ENCODE measurements at regions not wholly inside any gene's neighbourhood (a gene's known extent, or its start where the extent isn't known, plus 50 kb on each side); places are given as distances from the start of the nearest gene placed in this dataset.

- Histone ChIP-seq H3K4me1 (no peaks in the 10 kb centered on the region), H3K27ac (no peak overlapping the region), H3K27me3 (no peaks in the 10 kb centered on the region), H3K36me3 (no peaks in the 10 kb centered on the region), H3K4me3 (no peak overlapping the region), H3K9me3 (no peaks in the 10 kb centered on the region)
- intact Hi-C loops (cut with DNase I; ENCODE audit: low total_unique reads): no loop called here
- TF ChIP-seq POLR2A (IDR thresholded peaks at IDR 0.05) (no peak), CTCF (IDR thresholded peaks at IDR 0.05) (no peak), POLR2AphosphoS5 (IDR thresholded peaks at IDR 0.05) (no peak)
- DNase-seq (ENCODE audit: low spot score in 2 of 2): no peak
These were observed 529.1 kb upstream of the PCDH10 start for GRCh38 chr4:132619968-132620367.

DNA sequence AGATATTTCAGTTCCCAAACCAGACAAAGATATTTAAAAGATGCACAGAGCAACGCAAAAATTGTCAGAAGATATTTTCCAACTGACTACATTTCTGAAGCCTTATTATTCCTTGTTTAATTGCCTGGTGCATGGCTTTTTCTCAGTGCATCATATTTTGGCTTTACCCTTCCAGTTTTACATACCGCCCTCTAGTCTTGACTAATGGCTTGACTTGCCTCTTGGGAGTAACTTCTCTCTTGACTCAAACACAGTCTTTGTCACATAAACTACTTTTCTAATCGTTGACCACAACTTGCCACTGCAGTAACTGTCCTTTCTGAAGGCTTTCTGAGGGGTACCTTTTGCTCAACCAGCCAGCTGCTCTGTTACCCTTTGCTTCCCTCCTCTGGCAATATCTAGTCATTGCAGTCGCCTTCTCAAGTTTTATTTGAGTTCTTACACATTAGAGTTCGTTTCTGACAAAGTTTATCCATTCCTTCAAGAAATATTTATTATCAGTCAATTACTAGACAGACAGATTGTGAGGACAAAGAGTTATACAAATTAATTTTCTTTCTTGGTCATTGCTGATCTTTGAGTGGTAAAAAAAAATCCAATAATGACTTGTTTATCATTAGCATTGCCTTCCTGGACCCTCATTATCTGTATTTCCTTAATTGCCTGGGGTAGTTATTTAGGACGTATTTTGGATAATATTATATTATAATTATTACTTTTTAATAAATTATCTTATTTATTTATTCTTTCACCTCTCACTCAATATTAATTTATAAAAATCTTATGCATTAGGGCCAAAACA, 506.9 kb upstream of the PCDH10 start:
- no peak for DNase-seq (ENCODE audit: low spot score in 2 of 2)
- intact Hi-C loops (cut with DNase I; ENCODE audit: low total_unique reads): no loop called here
- no peaks in the 10 kb centered on the region for H3K27me3 ChIP-seq

DNA sequence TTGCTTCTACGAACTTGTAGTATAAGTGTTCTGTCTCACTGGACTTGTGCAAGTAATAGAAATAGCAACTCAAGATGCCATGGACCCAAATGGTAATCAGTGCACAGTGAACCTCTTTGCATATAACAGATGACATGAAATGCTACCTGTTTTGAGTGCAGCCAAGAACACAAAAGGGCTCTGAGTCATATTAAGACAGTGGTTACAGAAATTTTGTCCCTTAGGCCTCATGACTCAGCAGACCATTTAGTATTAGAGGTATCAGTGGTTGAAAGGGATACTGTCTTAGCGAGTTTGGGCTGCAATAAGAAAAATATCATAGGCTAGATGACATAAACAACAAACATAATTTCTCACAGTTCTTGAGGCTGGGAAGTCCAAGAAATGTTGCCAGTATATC, 502.9 kb upstream of the PCDH10 start:
- no peak overlapping the region for H3K27ac ChIP-seq
- no peaks in the 10 kb centered on the region for H3K9me3 ChIP-seq
- no peak for DNase-seq (ENCODE audit: low spot score in 2 of 2)
- no peaks in the 10 kb centered on the region for H3K4me1 ChIP-seq
- no peaks in the 10 kb centered on the region for H3K27me3 ChIP-seq
- intact Hi-C loops (cut with DNase I; ENCODE audit: low total_unique reads): no loop called here
- no peak for TF ChIP-seq POLR2AphosphoS5 (IDR thresholded peaks at IDR 0.05)
- TF ChIP-seq POLR2A (IDR thresholded peaks at IDR 0.05): no peak
- no peak for TF ChIP-seq CTCF (IDR thresholded peaks at IDR 0.05)
- H3K36me3 ChIP-seq: no peaks in the 10 kb centered on the region
- H3K4me3 ChIP-seq: no peak overlapping the region

More for the DNA sequence above, 506.9 kb upstream of the PCDH10 start:
- H3K4me1 ChIP-seq: no peaks in the 10 kb centered on the region
- H3K4me3 ChIP-seq: no peak overlapping the region
- no peaks in the 10 kb centered on the region for H3K36me3 ChIP-seq
- H3K27ac ChIP-seq: no peak overlapping the region
- H3K9me3 ChIP-seq: no peaks in the 10 kb centered on the region
- TF ChIP-seq POLR2AphosphoS5 (IDR thresholded peaks at IDR 0.05): no peak
- peak in 2 of 3 donors; percentile 19 to 39 for TF ChIP-seq CTCF (IDR thresholded peaks at IDR 0.05)

DNA sequence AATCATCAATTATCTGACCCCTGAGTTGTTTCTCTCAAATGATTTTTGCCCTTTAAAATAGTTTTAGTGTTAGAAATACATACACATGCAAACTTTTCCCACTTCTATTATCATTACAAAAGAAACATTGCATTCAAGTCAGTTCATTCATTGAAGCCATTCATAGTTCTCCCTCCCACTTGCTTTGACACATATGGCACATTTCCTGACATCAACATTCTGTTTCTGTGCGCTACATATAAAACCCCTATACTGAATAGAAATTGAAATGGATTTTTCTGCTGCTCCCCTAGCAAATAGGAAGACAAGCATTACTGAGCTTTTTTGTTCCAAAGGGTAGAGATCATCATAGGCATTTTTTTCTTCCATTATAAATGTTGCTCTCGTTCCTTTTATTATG, 497.9 kb upstream of the PCDH10 start:
- no peaks in the 10 kb centered on the region for H3K9me3 ChIP-seq
- H3K4me3 ChIP-seq: no peak overlapping the region
- no peak for DNase-seq (ENCODE audit: low spot score in 2 of 2)
- TF ChIP-seq POLR2AphosphoS5 (IDR thresholded peaks at IDR 0.05) (no peak), CTCF (IDR thresholded peaks at IDR 0.05) (no peak), POLR2A (IDR thresholded peaks at IDR 0.05) (no peak)
- intact Hi-C loops (cut with DNase I; ENCODE audit: low total_unique reads): no loop called here
- no peaks in the 10 kb centered on the region for H3K36me3 ChIP-seq
- no peak overlapping the region for H3K27ac ChIP-seq
- no peaks in the 10 kb centered on the region for H3K27me3 ChIP-seq
- no peaks in the 10 kb centered on the region for H3K4me1 ChIP-seq

DNA sequence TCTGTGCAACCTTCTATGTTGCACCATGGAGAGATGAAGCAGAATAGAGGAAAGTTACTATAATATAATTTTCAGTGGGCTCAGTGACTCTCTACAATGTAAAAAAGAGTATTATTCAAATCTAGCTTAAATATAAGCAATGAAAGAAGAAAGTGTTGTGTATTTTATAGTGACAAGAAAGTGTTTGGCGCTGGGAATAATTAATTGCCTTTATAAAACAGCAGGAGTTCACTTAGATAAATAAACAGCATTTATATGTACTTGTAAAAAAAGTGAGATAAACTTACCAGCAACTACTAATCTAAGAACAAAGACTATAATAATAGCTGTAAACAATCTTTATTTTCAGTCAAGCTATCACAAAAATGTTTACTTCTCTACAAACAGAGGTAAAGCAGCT, 488.9 kb upstream of the PCDH10 start:
- no peak overlapping the region for H3K4me3 ChIP-seq
- TF ChIP-seq POLR2AphosphoS5 (IDR thresholded peaks at IDR 0.05): no peak
- no peak for TF ChIP-seq POLR2A (IDR thresholded peaks at IDR 0.05)
- TF ChIP-seq CTCF (IDR thresholded peaks at IDR 0.05): no peak
- no peaks in the 10 kb centered on the region for H3K36me3 ChIP-seq
- no peak overlapping the region for H3K27ac ChIP-seq
- H3K27me3 ChIP-seq: no peaks in the 10 kb centered on the region
- H3K9me3 ChIP-seq: no peaks in the 10 kb centered on the region
- DNase-seq (ENCODE audit: low spot score in 2 of 2): no peak
- no peaks in the 10 kb centered on the region for H3K4me1 ChIP-seq
- intact Hi-C loops (cut with DNase I; ENCODE audit: low total_unique reads): no loop called here

Data from breast epithelium (tissue), 4 donors.